ENCODE measurements at regions not wholly inside any gene's neighbourhood (a gene's known extent, or its start where the extent isn't known, plus 50 kb on each side); places are given as distances from the start of the nearest gene placed in this dataset.

DNA sequence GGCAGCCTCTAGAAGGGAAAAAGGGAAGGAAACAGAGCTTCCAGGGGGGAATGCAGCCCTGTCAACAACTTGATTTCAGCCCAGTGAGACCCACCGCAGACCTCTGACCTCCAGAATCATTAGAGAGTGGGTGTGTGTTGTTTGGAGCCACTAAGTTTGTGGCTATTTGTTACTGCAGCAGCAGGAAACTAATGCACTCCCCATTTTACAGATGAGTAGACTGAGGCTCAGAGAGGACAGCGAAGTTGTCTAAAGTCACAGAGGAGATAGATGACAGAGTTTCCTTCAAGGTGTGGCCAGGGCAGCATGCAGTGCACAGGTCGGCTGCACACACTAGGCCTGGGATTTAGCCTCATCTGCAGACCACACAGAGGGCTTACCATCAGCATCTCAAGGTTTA is 81.8 kb upstream of the ALDH1L1 start:
- no peaks in the 10 kb centered on the region for H3K36me3 ChIP-seq (ENCODE audit: control insufficient read depth, insufficient read depth, low read length)
- no peaks in the 10 kb centered on the region for H3K27me3 ChIP-seq (ENCODE audit: control insufficient read depth, insufficient read depth, low read length)
- POLR2A ChIA-PET: no interaction called here
- H3K4me3 ChIP-seq (ENCODE audit: low read depth, low read length): no peak overlapping the region
- CTCF ChIA-PET: interaction anchor here (1.3 kb wide), 1 partner anchor 17 kb away, joined by 4 read pairs; no protein-coding TSS in a partner anchor
- TF ChIP-seq CTCF (IDR thresholded peaks at IDR 0.05; ENCODE audit: insufficient read depth, low read depth, low read length): no peak
- no peak for DNase-seq (ENCODE audit: low read depth)

- peak; percentile 22; the same call in 1 of the 2 replicates for TF ChIP-seq CTCF (IDR thresholded peaks at IDR 0.05; ENCODE audit: insufficient read depth, low read depth, low read length)
- Histone ChIP-seq H3K27me3 (ENCODE audit: control insufficient read depth, insufficient read depth, low read length) (no peaks in the 10 kb centered on the region), H3K36me3 (ENCODE audit: control insufficient read depth, insufficient read depth, low read length) (no peaks in the 10 kb centered on the region), H3K4me3 (ENCODE audit: low read depth, low read length) (no peak overlapping the region)
- no peak for DNase-seq (ENCODE audit: low read depth)
- ChIA-PET CTCF (interaction anchor here (0.7 to 1.3 kb wide), 4 partner anchors 12 to 133 kb away, joined by 3 to 7 read pairs (median 4); partner anchors contain the start of gene CFAP100), POLR2A (no interaction called here)
Observed at GRCh38 chr3:126261037-126261436, 80.7 kb upstream of the ALDH1L1 start.

- Histone ChIP-seq H3K36me3 (ENCODE audit: control insufficient read depth, insufficient read depth, low read length) (no peaks in the 10 kb centered on the region), H3K4me3 (ENCODE audit: low read depth, low read length) (no peak overlapping the region), H3K27me3 (ENCODE audit: control insufficient read depth, insufficient read depth, low read length) (no peaks in the 10 kb centered on the region)
- DNase-seq (ENCODE audit: low read depth): no peak
- TF ChIP-seq CTCF (IDR thresholded peaks at IDR 0.05; ENCODE audit: insufficient read depth, low read depth, low read length): peak; percentile 66
- POLR2A ChIA-PET: no interaction called here
- CTCF ChIA-PET: interaction anchor here (0.6 to 1.8 kb wide), 9 partner anchors 14 to 212 kb away, joined by 3 to 8 read pairs (median 4); no protein-coding TSS in a partner anchor
Observed at GRCh38 chr3:126259411-126260391, 79.3 kb upstream of the ALDH1L1 start.

DNA sequence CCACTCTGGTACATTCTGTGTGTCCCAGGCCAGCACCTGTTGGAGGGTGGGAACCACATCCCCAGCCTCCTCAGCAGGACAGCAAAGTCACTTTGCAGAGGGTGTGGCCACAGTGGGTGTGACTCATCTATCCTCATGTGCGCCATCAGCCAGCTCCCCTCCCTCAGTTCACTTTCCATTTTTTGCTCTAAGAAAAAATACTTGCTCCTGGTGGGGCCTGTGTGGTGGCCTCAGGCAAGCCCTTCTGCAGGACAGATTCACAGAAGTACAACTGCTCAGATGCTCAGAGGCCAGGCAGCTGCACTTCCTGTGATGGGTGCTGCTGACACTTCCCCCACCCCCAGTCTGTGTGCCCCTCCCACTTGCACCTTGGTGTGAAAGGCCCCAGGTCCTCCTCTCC is 78.3 kb upstream of the ALDH1L1 start:
- H3K27me3 ChIP-seq (ENCODE audit: control insufficient read depth, insufficient read depth, low read length): no peaks in the 10 kb centered on the region
- no peaks in the 10 kb centered on the region for H3K36me3 ChIP-seq (ENCODE audit: control insufficient read depth, insufficient read depth, low read length)
- CTCF ChIA-PET: interaction anchor here (0.7 to 1.8 kb wide), 5 partner anchors 13 to 213 kb away, joined by 3 to 8 read pairs (median 4); no protein-coding TSS in a partner anchor
- no peak for TF ChIP-seq CTCF (IDR thresholded peaks at IDR 0.05; ENCODE audit: insufficient read depth, low read depth, low read length)
- no peak for DNase-seq (ENCODE audit: low read depth)
- POLR2A ChIA-PET: no interaction called here
- no peak overlapping the region for H3K4me3 ChIP-seq (ENCODE audit: low read depth, low read length)

- CTCF ChIA-PET: interaction anchor here (1.3 kb wide), 1 partner anchor 11 kb away, joined by 6 read pairs; no protein-coding TSS in a partner anchor
- POLR2A ChIA-PET: no interaction called here
- TF ChIP-seq CTCF (IDR thresholded peaks at IDR 0.05; ENCODE audit: insufficient read depth, low read depth, low read length): no peak
- DNase-seq (ENCODE audit: low read depth): no peak
- no peaks in the 10 kb centered on the region for H3K27me3 ChIP-seq (ENCODE audit: control insufficient read depth, insufficient read depth, low read length)
- no peak overlapping the region for H3K4me3 ChIP-seq (ENCODE audit: low read depth, low read length)
- no peaks in the 10 kb centered on the region for H3K36me3 ChIP-seq (ENCODE audit: control insufficient read depth, insufficient read depth, low read length)
Observed at GRCh38 chr3:126257984-126258383, 77.6 kb upstream of the ALDH1L1 start.

Data from BJ (cell line).